ENCODE measurements at regions not wholly inside any gene's neighbourhood (a gene's known extent, or its start where the extent isn't known, plus 50 kb on each side); places are given as distances from the start of the nearest gene placed in this dataset.

DNA sequence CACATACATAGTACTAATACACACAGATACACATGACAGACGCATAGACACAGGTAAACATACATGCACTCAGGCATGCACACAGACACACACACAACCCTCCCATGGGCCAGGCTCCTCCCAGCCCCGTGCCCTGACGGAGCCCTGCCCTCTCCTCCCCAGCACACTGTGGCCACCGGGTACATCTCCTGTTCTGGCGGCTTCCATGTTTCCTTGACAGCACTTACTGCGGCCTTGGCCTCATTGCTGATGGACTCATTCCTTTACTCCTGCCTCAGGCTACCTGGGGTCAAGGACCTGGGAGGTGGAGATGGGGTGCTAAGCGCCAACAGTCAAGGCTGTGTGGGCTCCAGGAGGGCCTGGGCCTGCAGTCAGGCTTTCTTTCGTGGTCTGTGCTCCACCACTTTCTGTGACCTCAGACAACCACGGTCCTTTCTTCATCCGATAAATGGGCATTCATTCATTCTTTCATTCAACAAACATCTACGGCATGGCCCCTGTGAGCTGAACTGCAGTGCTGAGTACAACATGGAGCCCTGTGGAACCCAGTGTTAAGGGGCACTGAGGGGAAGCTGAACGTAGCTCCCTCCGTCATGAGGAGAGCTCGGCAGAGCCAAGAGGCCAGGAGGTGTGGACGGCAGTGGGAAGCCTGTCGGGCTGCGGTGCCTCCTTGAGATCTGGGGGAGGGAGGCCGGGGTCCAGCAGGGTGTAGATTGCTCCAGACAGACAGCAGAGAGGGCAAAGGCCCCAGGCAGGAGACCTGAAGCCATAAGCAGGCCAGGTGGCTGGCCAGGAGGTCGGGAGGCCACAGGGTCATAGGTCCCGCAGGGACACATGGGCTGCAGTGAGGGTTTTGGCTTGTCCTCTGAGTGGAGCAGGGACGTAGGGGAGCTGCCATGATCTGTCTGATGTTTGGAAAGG, 190.4 kb upstream of the HDAC4 start:
- peaks cover 14% of the 10 kb centered on the region for H3K4me1 Mint-ChIP-seq
- no peak overlapping the region for H3K4me3 Mint-ChIP-seq
- peaks cover 21% of the 10 kb centered on the region for H3K27me3 Mint-ChIP-seq (ENCODE audit: low read depth)
- H3K9me3 Mint-ChIP-seq, result peaks cover 6% of the 10 kb centered on the region
- TF ChIP-seq, protein P1, sequence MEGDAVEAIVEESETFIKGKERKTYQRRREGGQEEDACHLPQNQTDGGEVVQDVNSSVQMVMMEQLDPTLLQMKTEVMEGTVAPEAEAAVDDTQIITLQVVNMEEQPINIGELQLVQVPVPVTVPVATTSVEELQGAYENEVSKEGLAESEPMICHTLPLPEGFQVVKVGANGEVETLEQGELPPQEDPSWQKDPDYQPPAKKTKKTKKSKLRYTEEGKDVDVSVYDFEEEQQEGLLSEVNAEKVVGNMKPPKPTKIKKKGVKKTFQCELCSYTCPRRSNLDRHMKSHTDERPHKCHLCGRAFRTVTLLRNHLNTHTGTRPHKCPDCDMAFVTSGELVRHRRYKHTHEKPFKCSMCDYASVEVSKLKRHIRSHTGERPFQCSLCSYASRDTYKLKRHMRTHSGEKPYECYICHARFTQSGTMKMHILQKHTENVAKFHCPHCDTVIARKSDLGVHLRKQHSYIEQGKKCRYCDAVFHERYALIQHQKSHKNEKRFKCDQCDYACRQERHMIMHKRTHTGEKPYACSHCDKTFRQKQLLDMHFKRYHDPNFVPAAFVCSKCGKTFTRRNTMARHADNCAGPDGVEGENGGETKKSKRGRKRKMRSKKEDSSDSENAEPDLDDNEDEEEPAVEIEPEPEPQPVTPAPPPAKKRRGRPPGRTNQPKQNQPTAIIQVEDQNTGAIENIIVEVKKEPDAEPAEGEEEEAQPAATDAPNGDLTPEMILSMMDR (IDR thresholded peaks at IDR 0.05; ENCODE audit: unreplicated experiment in 3 of 3), result no peak
- H3K27ac Mint-ChIP-seq, result no peak overlapping the region
- H3K36me3 Mint-ChIP-seq (ENCODE audit: low read depth), result no peaks in the 10 kb centered on the region

DNA sequence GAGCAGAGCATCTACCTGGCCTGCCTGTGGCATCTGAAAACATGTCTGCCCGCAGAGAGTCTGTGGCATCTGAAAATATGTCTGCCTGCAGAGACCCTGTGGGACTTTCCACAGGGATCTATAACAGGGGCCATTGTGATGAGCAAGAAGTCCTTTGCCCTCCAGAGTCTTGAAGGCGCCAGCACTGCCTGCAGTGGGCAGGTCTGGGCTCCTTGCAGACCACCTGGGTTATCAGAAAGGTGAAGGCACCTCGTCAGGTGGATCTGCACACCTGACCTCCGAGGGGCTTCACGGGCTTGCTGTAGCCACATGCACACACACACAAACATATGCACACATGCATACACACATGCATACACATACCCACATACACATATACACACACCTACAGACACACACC, 189.5 kb upstream of the HDAC4 start:
- no peak overlapping the region for H3K4me3 Mint-ChIP-seq
- no peak overlapping the region for H3K27ac Mint-ChIP-seq
- H3K27me3 Mint-ChIP-seq (ENCODE audit: low read depth), result peaks cover 21% of the 10 kb centered on the region
- peaks cover 8% of the 10 kb centered on the region for H3K4me1 Mint-ChIP-seq
- peaks cover 6% of the 10 kb centered on the region for H3K9me3 Mint-ChIP-seq
- TF ChIP-seq, protein P1 (IDR thresholded peaks at IDR 0.05; ENCODE audit: unreplicated experiment in 3 of 3), result no peak
- H3K36me3 Mint-ChIP-seq (ENCODE audit: low read depth), result no peaks in the 10 kb centered on the region

GRCh38 chr2:239589833-239590232, 189.0 kb upstream of the HDAC4 start:
- TF ChIP-seq, protein P1 (IDR thresholded peaks at IDR 0.05; ENCODE audit: unreplicated experiment in 3 of 3), result no peak
- Mint-ChIP-seq H3K4me1 (peaks cover 8% of the 10 kb centered on the region), H3K27ac (no peak overlapping the region), H3K9me3 (peaks cover 6% of the 10 kb centered on the region), H3K4me3 (no peak overlapping the region), H3K36me3 (ENCODE audit: low read depth) (no peaks in the 10 kb centered on the region), H3K27me3 (ENCODE audit: low read depth) (peaks cover 18% of the 10 kb centered on the region)

DNA sequence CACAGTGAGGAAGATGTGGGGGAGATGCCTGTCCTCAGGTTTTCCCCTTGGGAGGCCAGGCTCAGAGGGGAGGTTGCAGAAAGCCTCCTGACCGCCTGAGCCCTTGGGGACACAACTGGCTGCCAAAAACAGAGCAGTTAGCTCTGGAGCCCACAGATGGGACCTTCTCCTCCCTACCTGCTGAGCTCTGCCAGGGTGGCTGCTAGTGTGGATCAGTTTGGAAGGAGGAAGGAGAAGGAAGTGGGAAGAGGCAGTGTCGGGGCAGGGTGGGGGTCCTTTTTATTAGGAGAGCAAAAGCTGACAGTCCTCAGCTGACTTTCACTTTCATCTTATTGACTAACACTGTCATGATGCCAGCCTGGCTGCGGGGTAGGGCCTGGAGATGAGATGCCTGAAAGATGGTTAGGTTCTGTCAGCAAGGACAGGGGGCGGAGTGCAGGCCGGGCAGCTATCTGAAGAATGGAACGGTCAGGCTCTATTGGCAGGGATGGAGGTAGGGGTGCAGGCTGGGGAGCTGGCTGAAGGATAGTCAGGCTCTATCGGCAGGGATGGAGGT, 188.5 kb upstream of the HDAC4 start:
- Mint-ChIP-seq H3K4me1 (peaks cover 8% of the 10 kb centered on the region), H3K4me3 (no peak overlapping the region)

GRCh38 chr2:239588451-239589269, 187.8 kb upstream of the HDAC4 start:
- no peak overlapping the region for H3K4me3 Mint-ChIP-seq
- no peaks in the 10 kb centered on the region for H3K36me3 Mint-ChIP-seq (ENCODE audit: low read depth)
- TF ChIP-seq, protein P1 (IDR thresholded peaks at IDR 0.05; ENCODE audit: unreplicated experiment in 3 of 3), result no peak
- H3K27ac Mint-ChIP-seq, result no peak overlapping the region
- peaks cover 6% of the 10 kb centered on the region for H3K9me3 Mint-ChIP-seq
- peaks cover 8% of the 10 kb centered on the region for H3K4me1 Mint-ChIP-seq
- peaks cover 19% of the 10 kb centered on the region for H3K27me3 Mint-ChIP-seq (ENCODE audit: low read depth)

More for the DNA sequence above, 188.5 kb upstream of the HDAC4 start:
- TF ChIP-seq, protein P1 (IDR thresholded peaks at IDR 0.05; ENCODE audit: unreplicated experiment in 3 of 3), result no peak
- Mint-ChIP-seq H3K27me3 (ENCODE audit: low read depth) (peaks cover 18% of the 10 kb centered on the region), H3K36me3 (ENCODE audit: low read depth) (no peaks in the 10 kb centered on the region), H3K27ac (no peak overlapping the region), H3K9me3 (peaks cover 6% of the 10 kb centered on the region)

Measured in nephron (organoid).